ENCODE measurements at regions not wholly inside any gene's neighbourhood (a gene's known extent, or its start where the extent isn't known, plus 50 kb on each side); places are given as distances from the start of the nearest gene placed in this dataset.
A peak's percentile ranks its signal among the peaks of the same experiment; 100 is the strongest.

- no peaks in the 10 kb centered on the region for H3K27me3 ChIP-seq
- 94 to 95% methylated on average over 2 of the region's 2 CpGs for WGBS, 2 donors
- no peak for TF ChIP-seq EP300 (IDR thresholded peaks at IDR 0.05)
- TF ChIP-seq CTCF (IDR thresholded peaks at IDR 0.05) = no peak
- no peak for TF ChIP-seq POLR2A (IDR thresholded peaks at IDR 0.05)
- no peak overlapping the region for H3K27ac ChIP-seq
- H3K36me3 ChIP-seq = no peaks in the 10 kb centered on the region
- DNase-seq (ENCODE audit: low spot score in 2 of 2) = no peak
- H3K4me3 ChIP-seq = no peak overlapping the region
- H3K9me3 ChIP-seq = no peaks in the 10 kb centered on the region
- H3K4me1 ChIP-seq = no peaks in the 10 kb centered on the region
Measured at GRCh38 chr2:222071911-222072310, 226.9 kb downstream of the PAX3 start.

- TF ChIP-seq CTCF (IDR thresholded peaks at IDR 0.05) (no peak), POLR2A (IDR thresholded peaks at IDR 0.05) (no peak), EP300 (IDR thresholded peaks at IDR 0.05) (no peak)
- no peak overlapping the region for H3K4me3 ChIP-seq
- no peak overlapping the region for H3K27ac ChIP-seq
- no peak for DNase-seq (ENCODE audit: low spot score in 2 of 2)
- H3K36me3 ChIP-seq = no peaks in the 10 kb centered on the region
- no peaks in the 10 kb centered on the region for H3K4me1 ChIP-seq
- no peaks in the 10 kb centered on the region for H3K27me3 ChIP-seq
- 75 to 82% methylated on average over 2 of the region's 2 CpGs for whole genome bisulfite sequencing, 2 donors
- H3K9me3 ChIP-seq = no peaks in the 10 kb centered on the region
Measured at GRCh38 chr2:222064286-222064685, 234.5 kb downstream of the PAX3 start.

DNA sequence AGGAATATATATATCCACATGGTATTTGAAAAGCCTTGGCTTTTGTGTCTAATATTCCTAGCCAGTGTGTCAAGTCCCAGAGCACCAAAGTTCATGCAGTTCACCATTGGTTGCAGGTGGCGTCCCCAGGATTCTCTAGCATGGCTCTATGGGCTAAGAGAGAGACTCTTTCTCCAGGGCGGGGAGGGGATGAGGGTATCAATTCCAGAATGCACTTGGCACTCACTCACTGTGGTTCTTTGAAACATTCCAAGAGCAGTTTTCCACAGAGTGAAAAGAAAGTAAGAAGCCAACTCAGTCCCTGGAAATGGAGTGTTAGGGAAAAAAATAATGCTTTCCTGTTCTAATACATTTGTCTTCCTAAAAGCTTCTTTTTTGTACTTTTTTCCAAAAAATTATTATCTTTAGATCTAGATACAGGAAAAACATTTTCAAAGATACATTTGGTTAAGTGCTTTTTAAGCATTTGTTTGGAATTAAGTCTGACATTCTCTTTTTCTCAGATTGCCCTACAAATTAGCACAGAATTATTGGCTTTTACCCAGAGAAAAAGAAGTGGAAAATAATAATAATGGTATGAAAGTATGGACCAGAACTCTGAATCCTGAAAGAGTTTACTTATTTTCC is 239.9 kb downstream of the PAX3 start:
- Histone ChIP-seq H3K27ac (no peak overlapping the region), H3K27me3 (peaks cover 0 to 19% of the 10 kb centered on the region in 2 donors), H3K36me3 (no peaks in the 10 kb centered on the region), H3K9me3 (no peaks in the 10 kb centered on the region), H3K4me1 (peaks cover 0 to 21% (median 0%) of the 10 kb centered on the region in 4 donors), H3K4me3 (no peak overlapping the region)
- TF ChIP-seq POLR2A (IDR thresholded peaks at IDR 0.05) (no peak), EP300 (IDR thresholded peaks at IDR 0.05) (no peak), CTCF (IDR thresholded peaks at IDR 0.05) (no peak)
- no peak for DNase-seq (ENCODE audit: low spot score in 2 of 2)
- 30 to 31% methylated on average over 2 of the region's 2 CpGs for WGBS, 2 donors

DNA sequence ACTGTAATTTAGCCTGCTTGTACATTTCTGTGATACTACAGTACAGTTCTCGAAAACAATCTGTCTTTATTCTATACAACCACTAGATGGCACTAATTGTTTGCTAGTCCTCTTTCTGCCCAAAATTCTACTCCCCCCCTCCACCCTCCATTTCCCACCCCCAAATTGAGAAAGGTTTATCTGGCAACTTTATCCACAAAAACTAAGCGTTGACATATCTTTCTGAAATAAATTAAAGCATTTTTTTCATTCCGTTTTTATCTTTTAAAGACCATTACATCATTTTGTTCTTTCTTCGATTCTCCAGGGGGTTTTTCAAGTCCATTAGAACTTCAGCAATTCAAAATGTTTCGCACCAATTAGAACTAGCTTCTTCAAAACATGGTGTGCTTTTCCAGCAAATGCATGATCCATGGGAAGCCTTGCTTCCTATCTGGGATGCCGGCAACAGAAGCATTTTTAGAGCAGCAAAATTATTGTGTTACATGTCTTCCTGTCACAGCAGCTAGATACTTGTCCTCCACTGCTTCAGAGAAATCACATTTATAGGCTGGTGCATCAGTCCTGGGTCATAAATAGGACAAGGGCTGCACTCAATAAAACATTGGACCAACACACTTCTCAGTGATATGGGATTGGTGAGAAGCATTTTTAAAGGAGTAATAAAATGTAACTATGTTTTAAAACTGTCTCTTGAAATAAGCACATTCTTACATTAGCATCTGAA is 241.3 kb downstream of the PAX3 start:
- H3K4me3 ChIP-seq = no peak overlapping the region
- peaks cover 0 to 21% (median 0%) of the 10 kb centered on the region in 4 donors for H3K4me1 ChIP-seq
- no peak for DNase-seq (ENCODE audit: low spot score in 2 of 2)
- 19 to 23% methylated on average over 6 of the region's 6 CpGs for WGBS, 2 donors
- no peaks in the 10 kb centered on the region for H3K36me3 ChIP-seq
- H3K9me3 ChIP-seq = no peaks in the 10 kb centered on the region
- no peak for TF ChIP-seq EP300 (IDR thresholded peaks at IDR 0.05)
- TF ChIP-seq CTCF (IDR thresholded peaks at IDR 0.05) = peak; percentile 41 to 52 (median 51)
- H3K27me3 ChIP-seq = peaks cover 0 to 28% of the 10 kb centered on the region in 2 donors
- H3K27ac ChIP-seq = no peak overlapping the region

DNA sequence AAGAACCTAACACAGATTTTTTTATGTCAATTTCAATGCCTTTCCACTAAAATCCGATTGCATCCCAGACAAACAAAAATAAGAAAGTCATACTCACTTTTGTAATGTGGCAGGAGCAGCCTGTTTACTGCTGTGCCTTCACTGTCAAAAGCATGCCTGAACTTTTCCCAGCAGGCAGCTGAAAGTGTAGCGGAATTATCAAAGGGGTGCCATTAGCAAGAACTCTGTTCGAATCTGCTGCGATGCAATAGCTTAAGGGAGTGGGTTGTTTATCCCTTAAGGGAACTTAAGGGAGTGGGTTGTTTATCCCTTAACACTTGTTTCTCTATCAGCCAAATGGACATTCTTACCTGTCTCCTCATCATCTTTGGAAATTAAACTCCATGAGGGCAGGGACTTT is 243.5 kb downstream of the PAX3 start:
- no peak for DNase-seq (ENCODE audit: low spot score in 2 of 2)
- 19 to 28% methylated on average over 4 of the region's 4 CpGs for WGBS, 2 donors
- H3K27me3 ChIP-seq = peaks cover 0 to 50% of the 10 kb centered on the region in 2 donors

More for the DNA sequence above, 243.5 kb downstream of the PAX3 start:
- Histone ChIP-seq H3K36me3 (no peaks in the 10 kb centered on the region), H3K27ac (no peak overlapping the region), H3K4me3 (no peak overlapping the region), H3K4me1 (peaks cover 0 to 21% (median 0%) of the 10 kb centered on the region in 4 donors), H3K9me3 (no peaks in the 10 kb centered on the region)
- TF ChIP-seq CTCF (IDR thresholded peaks at IDR 0.05) = no peak
- TF ChIP-seq EP300 (IDR thresholded peaks at IDR 0.05) = no peak
- TF ChIP-seq POLR2A (IDR thresholded peaks at IDR 0.05) = no peak

Data from tibial nerve (tissue), 4 donors.